H1 (cell line): ENCODE measurements at regions not wholly inside any gene's neighbourhood (a gene's known extent, or its start where the extent isn't known, plus 50 kb on each side); places are given as distances from the start of the nearest gene placed in this dataset.

ENCODE experiments used
- CBX5 ChIP-seq: fragments of 300-800, 300-1000 bp; sonication (generic); IDR thresholded peaks from 2 replicates; pipeline ENCODE4 v1.7.1; 2016; ENCODE audit warnings: antibody characterized with exemption, low read length, low read depth
- EGR1 ChIP-seq: IDR thresholded peaks from 2 replicates; pipeline ENCODE4 v1.6.1; 2011; ENCODE audit warnings: low read depth, low read length, borderline replicate concordance
- KDM1A ChIP-seq: fragments of 200-600, 300-600 bp; sonication (generic); IDR thresholded peaks from 2 replicates; pipeline ENCODE4 v1.7.1; 2016; ENCODE audit warnings: mild to moderate bottlenecking, low read length, borderline replicate concordance
- POU5F1 ChIP-seq: IDR thresholded peaks from 2 replicates; pipeline ENCODE4 v1.6.1; 2011; ENCODE audit warnings: low read depth, mild to moderate bottlenecking, low read length, moderate library complexity
- RXRA ChIP-seq: IDR thresholded peaks from 2 replicates; pipeline ENCODE4 v1.6.1; 2011; ENCODE audit warnings: low read depth, mild to moderate bottlenecking, low read length, moderate library complexity; ENCODE audit not compliant: insufficient read depth

DNA sequence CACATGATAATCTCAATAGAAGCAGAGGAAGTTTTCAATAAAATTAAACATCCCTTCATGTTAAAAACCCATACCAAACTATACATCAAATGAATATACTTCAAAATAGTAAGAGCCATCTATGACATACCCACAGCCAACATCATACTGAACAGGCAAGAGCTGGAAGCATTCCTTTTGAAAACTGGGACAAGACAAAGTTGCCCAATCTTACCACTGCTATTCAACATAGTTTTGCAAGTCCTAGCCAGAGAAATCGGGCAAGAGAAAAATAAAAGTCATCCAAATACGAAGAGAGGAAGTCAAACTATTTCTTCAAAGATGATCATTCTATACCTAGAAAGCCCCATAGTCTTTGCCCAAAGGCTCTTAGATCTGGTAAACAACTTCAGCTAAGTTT is 454.7 kb upstream of the PRICKLE1 start (continued):
- no peak for TF ChIP-seq CBX5
- TF ChIP-seq RXRA: no peak
- TF ChIP-seq EGR1: no peak
- no peak for TF ChIP-seq POU5F1
- TF ChIP-seq KDM1A: no peak
